Ishikawa (cell line): ENCODE measurements at regions not wholly inside any gene's neighbourhood (a gene's known extent, or its start where the extent isn't known, plus 50 kb on each side); places are given as distances from the start of the nearest gene placed in this dataset.

ENCODE experiments used
- CEBPB ChIP-seq: IDR thresholded peaks from 2 replicates; pipeline ENCODE4 v1.6.1; 2012
- CREB1 ChIP-seq: IDR thresholded peaks from 2 replicates; pipeline ENCODE4 v1.6.1; 2012; ENCODE audit warnings: low read depth
- EP300 ChIP-seq: IDR thresholded peaks from 2 replicates; pipeline ENCODE4 v1.6.1; 2012; ENCODE audit warnings: borderline replicate concordance
- FOXM1 ChIP-seq: IDR thresholded peaks from 2 replicates; pipeline ENCODE4 v1.6.1; 2012; ENCODE audit warnings: low read depth, borderline replicate concordance
- NFIC ChIP-seq: IDR thresholded peaks from 2 replicates; pipeline ENCODE4 v1.6.1; 2012
- RAD21 ChIP-seq: IDR thresholded peaks from 2 replicates; pipeline ENCODE4 v1.6.1; 2012; ENCODE audit warnings: low read depth
- TAF1 ChIP-seq: IDR thresholded peaks from 2 replicates; pipeline ENCODE4 v1.6.1; 2012; ENCODE audit warnings: low read depth, mild to moderate bottlenecking
- TCF12 ChIP-seq: IDR thresholded peaks from 2 replicates; pipeline ENCODE4 v1.6.1; 2012; ENCODE audit warnings: low read depth
- TEAD4 ChIP-seq: IDR thresholded peaks from 2 replicates; pipeline ENCODE4 v1.6.1; 2012
- YY1 ChIP-seq: IDR thresholded peaks from 2 replicates; pipeline ENCODE4 v1.6.1; 2012; ENCODE audit warnings: low read depth
- ZBTB7A ChIP-seq: IDR thresholded peaks from 2 replicates; pipeline ENCODE4 v1.6.1; 2012; ENCODE audit warnings: low read depth
- TF ChIP-seq, protein P1 (sequence below): IDR thresholded peaks from 2 replicates; pipeline ENCODE4 v1.6.1; 2012

DNA sequence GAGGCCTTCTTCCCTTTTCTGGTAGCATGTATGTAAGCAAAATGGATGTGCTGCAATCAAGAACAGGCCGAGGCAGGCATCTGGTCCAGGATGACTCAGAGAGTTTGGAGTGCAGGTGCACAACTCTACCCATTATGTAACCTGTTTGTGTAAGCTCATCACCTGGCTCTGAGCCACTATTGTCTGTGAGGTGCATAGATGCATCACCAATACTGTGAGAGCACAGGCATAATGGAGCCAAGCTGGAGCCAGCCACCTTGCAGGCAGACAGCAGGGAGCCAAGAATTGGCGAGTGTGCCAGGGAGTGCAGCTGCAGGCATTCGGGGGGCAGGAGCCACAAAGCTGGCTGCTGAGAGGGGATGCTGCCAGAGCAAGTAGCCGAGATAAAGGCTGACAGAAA, 549.9 kb upstream of the RGS18 start:
- TF ChIP-seq ZBTB7A (no peak), FOXM1 (no peak), YY1 (no peak), TEAD4 (no peak), TAF1 (no peak), EP300 (no peak), RAD21 (no peak), TCF12 (no peak), NFIC (no peak), CREB1 (no peak), CEBPB (no peak)
- TF ChIP-seq, protein P1, sequence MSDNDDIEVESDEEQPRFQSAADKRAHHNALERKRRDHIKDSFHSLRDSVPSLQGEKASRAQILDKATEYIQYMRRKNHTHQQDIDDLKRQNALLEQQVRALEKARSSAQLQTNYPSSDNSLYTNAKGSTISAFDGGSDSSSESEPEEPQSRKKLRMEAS: no peak
